Astrocyte of the spinal cord (primary cell): ENCODE measurements at regions not wholly inside any gene's neighbourhood (a gene's known extent, or its start where the extent isn't known, plus 50 kb on each side); places are given as distances from the start of the nearest gene placed in this dataset.

Experiments
- DNase-seq: peaks from one replicate; pipeline ENCODE4 v3.0.0; 2011; ENCODE audit warnings: low read depth, low spot score
- H3K4me3 ChIP-seq: 2 replicates; pipeline ENCODE4 v1.5.1; 2011; ENCODE audit warnings: low read depth, mild to moderate bottlenecking, low read length, moderate library complexity
- CTCF ChIP-seq: IDR thresholded peaks from 2 replicates; pipeline ENCODE4 v1.5.1; 2012; ENCODE audit warnings: low read depth, mild to moderate bottlenecking, low read length, inconsistent platforms
- in situ Hi-C: cut with HindIII; loops from 2 replicates; pipeline ENCODE4 v1.10.0; 2017; ENCODE audit warnings: low sequenced_read_pairs

- no peak for DNase-seq
- H3K4me3 ChIP-seq: no peak overlapping the region
- in situ Hi-C loops: no loop called here
- no peak for TF ChIP-seq CTCF
Observed at GRCh38 chr5:72045692-72046091, 61.6 kb upstream of the MAP1B start.

GRCh38 chr5:72046106-72046505 is 61.2 kb upstream of the MAP1B start:
- in situ Hi-C loops: no loop called here
- H3K4me3 ChIP-seq: no peak overlapping the region
- no peak for TF ChIP-seq CTCF
- no peak for DNase-seq

- no peak for TF ChIP-seq CTCF
- in situ Hi-C loops: no loop called here
- no peak overlapping the region for H3K4me3 ChIP-seq
- no peak for DNase-seq
Observed at GRCh38 chr5:72055636-72056035, 51.6 kb upstream of the MAP1B start.
